MG63 (cell line): ENCODE measurements at regions not wholly inside any gene's neighbourhood (a gene's known extent, or its start where the extent isn't known, plus 50 kb on each side); places are given as distances from the start of the nearest gene placed in this dataset.

Source experiments
- DNase-seq: peaks from one replicate; pipeline ENCODE4 v3.0.0-alpha.2; 2020
- H3K27me3 ChIP-seq: fragments of 250-450 bp; sonication (Bioruptor Pico); 2 replicates; pipeline ENCODE4 v1.5.1; 2020; ENCODE audit warnings: mild to moderate bottlenecking, moderate library complexity
- H3K36me3 ChIP-seq: fragments of 250-450 bp; sonication (Bioruptor Pico); 2 replicates; pipeline ENCODE4 v1.5.1; 2020; ENCODE audit warnings: mild to moderate bottlenecking, moderate library complexity
- H3K4me3 ChIP-seq: fragments of 250-450 bp; sonication (Bioruptor Pico); 2 replicates; pipeline ENCODE4 v1.5.1; 2020; ENCODE audit warnings: mild to moderate bottlenecking, moderate library complexity
- H3K9me3 ChIP-seq: fragments of 250-450 bp; sonication (Bioruptor Pico); 2 replicates; pipeline ENCODE4 v1.5.1; 2020; ENCODE audit warnings: mild to moderate bottlenecking, moderate library complexity

- no peak for DNase-seq
- Histone ChIP-seq H3K27me3 (no peaks in the 10 kb centered on the region), H3K36me3 (no peaks in the 10 kb centered on the region), H3K9me3 (no peaks in the 10 kb centered on the region), H3K4me3 (no peak overlapping the region)
Observed at GRCh38 chr12:127526925-127527324, 740.0 kb upstream of the TMEM132C start.

- DNase-seq, result no peak
- no peaks in the 10 kb centered on the region for H3K27me3 ChIP-seq
- H3K4me3 ChIP-seq, result no peak overlapping the region
- H3K36me3 ChIP-seq, result no peaks in the 10 kb centered on the region
- H3K9me3 ChIP-seq, result no peaks in the 10 kb centered on the region
Observed at GRCh38 chr12:127528551-127528950, 738.4 kb upstream of the TMEM132C start.

DNA sequence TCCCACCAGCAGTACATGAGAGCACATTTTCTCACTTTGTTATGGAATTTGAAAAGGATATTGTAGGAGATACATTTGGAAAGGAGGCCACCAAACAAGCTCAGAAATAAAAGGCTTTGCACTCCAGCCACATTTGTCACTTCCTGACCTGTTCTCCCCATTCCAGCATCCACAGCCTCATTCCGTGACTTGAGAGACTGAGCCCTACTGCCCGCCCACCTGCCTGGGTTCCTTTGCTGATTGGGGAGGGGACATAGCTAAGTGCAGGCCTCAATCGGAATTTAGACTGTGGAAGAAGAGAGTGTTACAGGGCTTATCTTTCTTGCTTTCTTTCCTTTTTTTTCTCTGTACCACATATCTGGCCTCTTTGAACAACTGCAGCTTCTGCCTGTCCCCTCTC is 735.4 kb upstream of the TMEM132C start:
- no peak overlapping the region for H3K4me3 ChIP-seq

DNA sequence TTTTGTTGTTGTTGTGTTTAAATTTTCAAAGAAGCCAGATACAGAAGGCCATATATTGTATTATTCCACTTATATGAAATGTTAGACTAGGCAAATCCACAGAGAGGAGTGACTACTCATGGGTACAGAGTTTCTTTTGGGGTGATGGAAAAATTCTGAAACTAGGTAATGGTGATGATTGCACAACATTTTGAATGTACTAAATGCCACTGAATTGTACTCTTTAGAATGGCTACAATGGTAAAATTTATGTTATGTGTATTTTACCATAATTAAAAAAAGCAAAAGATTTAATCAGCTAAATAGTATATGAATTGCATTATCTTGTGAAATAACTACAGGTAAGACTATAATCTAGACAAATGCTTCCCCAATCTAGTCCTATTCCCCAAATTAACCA is 733.6 kb upstream of the TMEM132C start:
- no peak for DNase-seq
- no peaks in the 10 kb centered on the region; the same call in 1 of the 2 replicates for H3K9me3 ChIP-seq
- no peaks in the 10 kb centered on the region for H3K27me3 ChIP-seq
- no peak overlapping the region for H3K4me3 ChIP-seq
- no peaks in the 10 kb centered on the region for H3K36me3 ChIP-seq

More for the DNA sequence above, 735.4 kb upstream of the TMEM132C start:
- no peak for DNase-seq
- H3K36me3 ChIP-seq, result no peaks in the 10 kb centered on the region
- H3K27me3 ChIP-seq, result no peaks in the 10 kb centered on the region
- no peaks in the 10 kb centered on the region; the same call in 1 of the 2 replicates for H3K9me3 ChIP-seq

DNA sequence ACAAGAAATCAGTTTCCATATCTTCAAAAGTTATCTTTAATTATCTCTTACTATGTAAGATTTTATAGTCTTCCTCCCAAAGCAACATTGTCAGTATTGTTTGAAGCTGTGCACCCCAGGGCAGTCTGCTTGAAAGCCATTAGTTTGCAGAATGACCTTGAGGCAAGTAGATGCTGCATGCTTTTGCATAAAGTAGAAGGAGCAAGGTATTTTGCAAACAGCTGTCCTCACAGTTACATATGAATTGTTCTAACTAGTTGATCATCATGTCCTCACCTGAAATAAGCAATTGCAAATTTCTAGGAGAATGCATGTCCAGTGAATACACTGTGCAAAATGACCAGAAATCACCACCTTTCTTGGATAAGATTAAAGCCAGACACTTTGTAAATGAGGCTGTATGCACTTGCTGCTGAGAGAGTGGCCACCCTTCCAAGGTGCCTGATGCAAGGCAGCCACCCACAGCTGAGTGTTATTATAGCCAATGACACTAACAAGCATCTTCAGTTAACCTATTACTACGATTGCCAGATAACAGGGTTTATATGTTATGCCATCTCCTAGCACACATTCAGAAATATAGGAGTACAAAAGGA is 730.0 kb upstream of the TMEM132C start:
- no peaks in the 10 kb centered on the region; the same call in 1 of the 2 replicates for H3K9me3 ChIP-seq
- no peaks in the 10 kb centered on the region for H3K27me3 ChIP-seq
- DNase-seq, result no peak
- no peak overlapping the region for H3K4me3 ChIP-seq
- no peaks in the 10 kb centered on the region for H3K36me3 ChIP-seq

DNA sequence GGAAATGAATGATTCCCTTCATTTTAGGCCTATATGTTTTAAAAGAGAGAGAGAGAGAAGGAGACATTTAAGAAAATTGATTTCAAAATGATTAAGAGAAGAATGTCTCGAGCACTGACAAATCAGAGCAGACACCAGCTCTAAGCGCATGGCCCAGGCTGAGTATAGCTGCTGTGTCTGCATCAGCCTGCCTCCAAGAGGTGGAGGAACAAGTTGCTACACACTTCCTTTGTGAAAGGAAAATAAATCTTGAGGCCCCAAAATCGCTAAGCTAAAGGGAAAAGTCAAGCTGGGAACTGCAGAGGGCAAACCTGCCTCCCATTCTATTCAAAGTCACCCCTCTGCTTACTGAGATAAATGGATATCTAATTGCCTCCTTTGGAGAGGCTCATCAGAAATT is 728.7 kb upstream of the TMEM132C start:
- Histone ChIP-seq H3K27me3 (no peaks in the 10 kb centered on the region), H3K4me3 (no peak overlapping the region), H3K36me3 (no peaks in the 10 kb centered on the region)

GRCh38 chr12:127539226-127539858 is 727.6 kb upstream of the TMEM132C start:
- Histone ChIP-seq H3K4me3 (no peak overlapping the region), H3K27me3 (no peaks in the 10 kb centered on the region), H3K36me3 (no peaks in the 10 kb centered on the region), H3K9me3 (no peaks in the 10 kb centered on the region; the same call in 1 of the 2 replicates)
- DNase-seq, result no peak

More for the DNA sequence above, 728.7 kb upstream of the TMEM132C start:
- no peak for DNase-seq
- no peaks in the 10 kb centered on the region; the same call in 1 of the 2 replicates for H3K9me3 ChIP-seq

DNA sequence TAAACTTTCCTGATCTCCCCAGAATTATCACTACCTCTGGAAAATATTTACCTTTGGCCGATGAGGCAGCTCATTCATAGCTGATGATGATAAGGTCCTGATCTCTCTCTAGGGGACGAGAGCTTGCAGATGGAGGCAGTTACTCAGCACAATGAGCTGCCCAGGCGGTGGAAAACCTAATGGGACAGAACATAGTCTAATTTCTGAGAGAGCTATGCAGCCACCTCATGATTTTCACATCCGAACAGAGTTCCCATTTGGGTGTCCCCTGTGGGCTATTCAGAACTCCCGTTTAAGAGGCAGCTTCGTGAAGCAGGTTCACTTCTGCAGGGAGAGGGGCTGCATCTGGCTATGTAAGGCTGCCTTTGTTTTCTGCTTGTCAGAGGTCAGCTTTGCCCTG is 724.6 kb upstream of the TMEM132C start:
- DNase-seq, result no peak
- Histone ChIP-seq H3K36me3 (no peaks in the 10 kb centered on the region), H3K4me3 (no peak overlapping the region)

DNA sequence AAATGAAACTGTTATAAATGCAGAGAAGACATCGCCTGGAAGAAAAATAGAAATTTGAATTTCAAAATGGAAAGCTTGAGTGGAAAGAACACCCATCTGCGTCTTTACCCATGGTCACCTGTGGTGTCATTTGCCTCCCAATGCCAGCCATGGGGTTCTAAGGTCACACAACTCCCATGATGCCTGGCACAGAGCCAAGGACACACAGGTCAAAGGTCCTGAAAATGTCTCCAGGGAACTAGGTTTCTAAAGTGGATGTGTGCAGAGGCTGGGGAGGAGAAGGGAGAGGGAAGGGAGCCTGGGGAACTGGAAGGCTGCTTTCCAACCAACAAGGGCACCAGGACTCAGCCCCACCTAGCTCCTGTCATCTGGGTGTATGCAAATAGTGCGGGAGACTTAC is 724.0 kb upstream of the TMEM132C start:
- no peaks in the 10 kb centered on the region for H3K36me3 ChIP-seq
- DNase-seq, result no peak
- H3K27me3 ChIP-seq, result no peaks in the 10 kb centered on the region
- H3K4me3 ChIP-seq, result no peak overlapping the region
- H3K9me3 ChIP-seq, result no peaks in the 10 kb centered on the region

More for the DNA sequence above, 724.6 kb upstream of the TMEM132C start:
- H3K27me3 ChIP-seq, result no peaks in the 10 kb centered on the region
- H3K9me3 ChIP-seq, result no peaks in the 10 kb centered on the region

DNA sequence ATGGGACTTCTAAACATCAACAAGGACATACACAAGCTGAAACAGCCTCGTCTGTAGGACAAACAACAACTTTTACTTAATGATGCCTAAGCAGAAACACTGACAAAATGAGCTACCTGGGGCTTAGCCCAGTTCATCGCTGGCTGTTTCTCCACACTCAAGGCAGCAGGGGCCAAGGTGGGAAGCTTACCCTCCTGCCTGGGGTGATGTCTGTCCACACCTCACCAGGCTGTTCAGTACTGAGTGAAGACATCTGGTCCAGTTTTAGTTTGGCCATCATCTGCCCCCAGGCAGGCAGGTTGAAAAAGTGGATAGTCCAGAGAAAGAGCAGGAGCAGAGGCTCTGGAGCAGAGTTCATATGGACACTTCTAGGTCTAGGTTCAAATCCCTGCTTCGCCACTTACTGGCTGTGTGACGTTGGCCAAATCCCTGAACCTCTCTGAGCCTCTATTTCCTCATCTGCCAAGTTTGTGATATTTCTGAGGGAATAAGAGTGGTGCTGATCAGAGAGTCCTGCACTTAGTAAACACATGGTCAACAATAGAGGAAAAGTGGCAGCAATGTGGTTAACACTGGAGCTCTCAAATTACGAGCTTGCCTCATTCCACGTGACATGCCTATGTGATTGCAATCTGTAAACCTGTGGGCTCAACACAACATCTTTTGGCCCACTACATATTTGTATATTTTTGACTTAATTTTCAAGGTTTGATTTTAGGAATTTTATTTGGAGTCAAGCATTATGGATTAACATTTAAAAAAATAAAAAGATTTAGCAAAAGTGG is 720.1 kb upstream of the TMEM132C start:
- DNase-seq, result no peak
- Histone ChIP-seq H3K27me3 (no peaks in the 10 kb centered on the region), H3K9me3 (no peaks in the 10 kb centered on the region), H3K36me3 (no peaks in the 10 kb centered on the region), H3K4me3 (no peak overlapping the region)

DNA sequence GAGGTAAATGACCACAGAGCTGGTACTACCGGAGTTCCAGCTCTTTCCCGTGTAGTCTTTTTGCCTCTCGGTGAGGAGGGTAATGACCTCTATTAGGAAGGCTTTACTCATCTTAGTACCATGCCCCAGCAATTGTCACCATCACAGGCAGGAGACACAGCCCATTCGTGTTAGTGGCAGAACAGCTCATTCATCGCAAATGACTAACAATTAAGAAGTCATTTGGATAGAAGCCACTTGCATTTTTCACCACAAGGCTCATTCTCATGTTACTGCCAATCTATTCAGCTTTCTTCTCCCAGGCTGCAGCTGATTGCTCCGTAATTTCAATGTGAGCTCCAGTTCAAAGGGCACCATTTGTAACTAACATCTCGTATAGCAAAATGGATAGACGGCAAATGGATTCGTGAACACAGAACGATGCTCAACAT is 718.8 kb upstream of the TMEM132C start:
- Histone ChIP-seq H3K27me3 (no peaks in the 10 kb centered on the region), H3K9me3 (0 out of 2 replicates have a peak, but pooled peaks cover 2% of the 10 kb centered on the region), H3K36me3 (no peaks in the 10 kb centered on the region), H3K4me3 (no peak overlapping the region)
- peak; percentile 62 for DNase-seq

DNA sequence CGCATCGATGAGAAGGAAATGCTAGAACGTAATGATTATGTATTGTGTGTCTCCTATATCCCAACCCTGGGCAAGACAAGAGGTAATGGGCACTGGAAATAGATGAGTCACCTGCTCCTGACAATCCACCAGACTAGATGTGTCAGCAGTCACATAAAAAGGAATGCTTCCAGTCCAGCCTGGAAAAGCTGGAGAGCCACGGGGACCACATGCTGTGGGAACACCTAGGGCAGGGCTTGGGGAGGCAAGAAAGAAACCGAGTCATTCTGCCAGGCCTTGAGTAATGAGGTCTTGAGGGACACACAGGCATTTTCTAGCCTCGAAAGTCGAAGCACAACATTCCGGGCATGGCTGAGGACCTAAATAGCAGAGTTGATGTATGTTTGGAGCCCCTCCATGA is 716.7 kb upstream of the TMEM132C start:
- no peaks in the 10 kb centered on the region for H3K36me3 ChIP-seq
- H3K4me3 ChIP-seq, result no peak overlapping the region
- DNase-seq, result peak; percentile 79
- H3K27me3 ChIP-seq, result no peaks in the 10 kb centered on the region
- 0 out of 2 replicates have a peak, but pooled peaks cover 2% of the 10 kb centered on the region for H3K9me3 ChIP-seq

DNA sequence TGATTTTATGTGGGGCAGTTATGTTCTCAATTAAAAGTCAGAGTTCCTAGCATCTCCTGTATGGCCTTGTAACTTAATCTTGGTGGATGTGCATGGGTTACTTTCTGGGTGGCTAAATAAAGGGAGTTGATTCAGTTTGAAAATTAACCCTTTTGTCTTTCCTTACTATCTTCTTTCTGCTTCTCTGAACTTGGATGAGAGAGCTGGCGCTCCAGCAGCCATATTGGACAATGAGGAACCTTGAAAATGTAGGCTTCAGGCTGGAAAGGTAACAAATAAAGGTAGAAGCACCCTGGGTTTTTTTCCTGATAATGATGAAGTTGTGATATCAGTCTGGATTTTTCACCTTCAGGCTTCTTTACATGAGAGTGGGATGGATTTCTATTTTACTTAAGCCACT is 714.1 kb upstream of the TMEM132C start:
- DNase-seq, result no peak
- Histone ChIP-seq H3K9me3 (0 out of 2 replicates have a peak, but pooled peaks cover 2% of the 10 kb centered on the region), H3K36me3 (no peaks in the 10 kb centered on the region), H3K27me3 (no peaks in the 10 kb centered on the region), H3K4me3 (no peak overlapping the region)

GRCh38 chr12:127555071-127555470 is 711.9 kb upstream of the TMEM132C start:
- Histone ChIP-seq H3K27me3 (no peaks in the 10 kb centered on the region), H3K36me3 (no peaks in the 10 kb centered on the region), H3K9me3 (0 out of 2 replicates have a peak, but pooled peaks cover 2% of the 10 kb centered on the region), H3K4me3 (no peak overlapping the region)
- no peak for DNase-seq

DNA sequence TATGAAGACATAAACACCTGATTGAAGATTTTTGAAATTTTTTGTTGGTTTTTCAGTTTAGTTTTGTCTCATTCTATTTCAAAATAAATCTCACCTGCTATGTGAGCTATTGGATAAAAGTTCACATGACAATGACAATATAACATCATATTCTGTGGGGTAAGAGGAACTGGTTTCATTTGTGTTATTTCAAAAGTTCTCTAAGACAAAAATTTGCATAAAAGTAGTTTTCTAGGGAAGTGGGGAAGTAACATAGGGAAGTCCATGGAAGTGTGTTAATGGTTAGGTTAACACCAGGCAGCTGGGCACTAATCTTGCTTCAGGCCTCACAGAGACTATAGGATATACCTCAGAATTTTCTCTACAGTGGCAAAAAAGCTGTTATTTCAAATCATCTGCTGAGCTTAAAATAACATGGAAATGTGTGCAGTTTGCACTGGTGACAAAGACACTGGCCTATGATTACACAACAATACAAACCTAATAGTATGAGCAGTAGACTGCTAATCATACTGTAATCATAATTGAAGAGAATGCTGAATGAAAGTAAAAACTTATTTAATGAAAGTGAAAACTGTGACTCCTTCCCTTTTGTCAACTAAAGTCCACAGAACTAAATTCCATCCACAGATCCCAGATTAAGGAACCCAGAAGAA is 710.6 kb upstream of the TMEM132C start:
- H3K9me3 ChIP-seq, result 0 out of 2 replicates have a peak, but pooled peaks cover 2% of the 10 kb centered on the region
- H3K27me3 ChIP-seq, result no peaks in the 10 kb centered on the region
- no peaks in the 10 kb centered on the region for H3K36me3 ChIP-seq
- DNase-seq, result no peak
- no peak overlapping the region for H3K4me3 ChIP-seq

GRCh38 chr12:127558361-127558760 is 708.6 kb upstream of the TMEM132C start:
- H3K4me3 ChIP-seq, result no peak overlapping the region
- no peaks in the 10 kb centered on the region for H3K36me3 ChIP-seq
- no peak for DNase-seq
- H3K27me3 ChIP-seq, result no peaks in the 10 kb centered on the region
- H3K9me3 ChIP-seq, result no peaks in the 10 kb centered on the region
